ENCODE measurements at regions not wholly inside any gene's neighbourhood (a gene's known extent, or its start where the extent isn't known, plus 50 kb on each side); places are given as distances from the start of the nearest gene placed in this dataset.

DNA sequence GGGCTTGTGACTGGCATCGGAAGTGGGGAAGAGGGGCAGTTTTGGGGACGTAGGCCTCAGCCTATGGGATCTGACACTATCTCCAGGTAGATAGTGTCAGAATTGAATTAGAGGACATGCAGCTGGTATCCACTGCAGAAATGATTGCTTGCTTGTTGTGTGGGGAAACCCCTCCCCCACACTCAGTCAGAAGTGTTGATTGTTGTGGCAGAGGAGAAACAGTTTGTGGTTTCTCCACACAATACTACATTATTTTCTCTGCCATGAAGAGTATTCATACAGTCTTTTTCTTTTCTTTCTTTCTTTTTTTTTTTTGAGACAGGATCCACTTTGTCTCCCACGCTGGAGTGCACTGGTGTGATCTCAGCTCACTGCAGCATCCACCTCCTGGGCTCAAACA, 113.9 kb downstream of the ARRDC3 start:
- H3K4me3 ChIP-seq (ENCODE audit: low read depth, poor library complexity, severe bottlenecking), result no peak overlapping the region
- WGBS, 2 donors, result 77 to 82% methylated on average over 3 of the region's 3 CpGs
- no peak for DNase-seq (ENCODE audit: low spot score in 2 of 2)
- intact Hi-C loops (cut with DNase I; ENCODE audit: low total_unique reads), result no loop called here
- TF ChIP-seq, protein P1, sequence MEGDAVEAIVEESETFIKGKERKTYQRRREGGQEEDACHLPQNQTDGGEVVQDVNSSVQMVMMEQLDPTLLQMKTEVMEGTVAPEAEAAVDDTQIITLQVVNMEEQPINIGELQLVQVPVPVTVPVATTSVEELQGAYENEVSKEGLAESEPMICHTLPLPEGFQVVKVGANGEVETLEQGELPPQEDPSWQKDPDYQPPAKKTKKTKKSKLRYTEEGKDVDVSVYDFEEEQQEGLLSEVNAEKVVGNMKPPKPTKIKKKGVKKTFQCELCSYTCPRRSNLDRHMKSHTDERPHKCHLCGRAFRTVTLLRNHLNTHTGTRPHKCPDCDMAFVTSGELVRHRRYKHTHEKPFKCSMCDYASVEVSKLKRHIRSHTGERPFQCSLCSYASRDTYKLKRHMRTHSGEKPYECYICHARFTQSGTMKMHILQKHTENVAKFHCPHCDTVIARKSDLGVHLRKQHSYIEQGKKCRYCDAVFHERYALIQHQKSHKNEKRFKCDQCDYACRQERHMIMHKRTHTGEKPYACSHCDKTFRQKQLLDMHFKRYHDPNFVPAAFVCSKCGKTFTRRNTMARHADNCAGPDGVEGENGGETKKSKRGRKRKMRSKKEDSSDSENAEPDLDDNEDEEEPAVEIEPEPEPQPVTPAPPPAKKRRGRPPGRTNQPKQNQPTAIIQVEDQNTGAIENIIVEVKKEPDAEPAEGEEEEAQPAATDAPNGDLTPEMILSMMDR (IDR thresholded peaks at IDR 0.05), result no peak
- no peak for TF ChIP-seq POLR2A (IDR thresholded peaks at IDR 0.05)

- no peak overlapping the region for H3K4me3 ChIP-seq (ENCODE audit: low read depth, poor library complexity, severe bottlenecking)
- no peak for TF ChIP-seq POLR2A (IDR thresholded peaks at IDR 0.05)
- TF ChIP-seq, protein P1 (IDR thresholded peaks at IDR 0.05), result no peak
- no peak for DNase-seq (ENCODE audit: low spot score in 2 of 2)
- WGBS, 2 donors, result 39 to 46% methylated on average over 3 of the region's 3 CpGs
- intact Hi-C loops (cut with DNase I; ENCODE audit: low total_unique reads), result no loop called here
Measured at GRCh38 chr5:91266184-91266705, 116.9 kb downstream of the ARRDC3 start.

DNA sequence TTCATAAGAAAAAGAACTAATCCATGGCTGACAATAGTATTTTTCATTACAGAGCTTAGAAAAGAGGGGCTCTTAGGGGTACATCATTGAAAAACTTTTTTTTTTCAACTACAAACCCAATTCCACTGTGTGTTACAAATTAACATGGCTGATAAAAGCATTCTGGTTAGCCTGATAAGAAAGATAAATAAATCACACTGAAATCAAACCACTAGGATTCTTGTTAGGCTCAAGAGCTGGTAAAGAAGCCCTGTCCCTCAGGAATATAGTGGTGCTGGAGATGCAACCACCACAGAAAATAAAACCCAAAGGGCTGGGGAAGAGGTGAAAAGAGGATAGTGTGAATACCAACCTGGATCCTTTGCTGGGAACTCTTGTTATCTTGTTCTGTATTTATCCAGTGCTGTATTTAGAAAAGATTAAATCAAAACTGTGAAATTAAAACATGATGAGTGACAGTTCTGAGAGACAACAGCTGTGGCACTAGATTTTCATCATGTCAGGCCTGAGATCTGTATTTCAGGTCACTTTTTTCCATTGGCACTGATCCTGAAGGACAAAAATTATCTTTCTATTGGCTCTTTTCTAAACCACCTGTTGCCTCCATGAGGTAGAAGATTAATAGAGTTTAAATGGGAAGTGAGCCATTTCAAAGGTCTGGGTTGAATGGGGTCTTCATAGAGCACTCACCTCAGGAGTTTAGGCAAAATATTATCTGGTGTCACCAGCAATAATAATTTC, 118.6 kb downstream of the ARRDC3 start:
- H3K4me3 ChIP-seq (ENCODE audit: low read depth, poor library complexity, severe bottlenecking), result no peak overlapping the region
- intact Hi-C loops (cut with DNase I; ENCODE audit: low total_unique reads), result no loop called here
- no peak for DNase-seq (ENCODE audit: low spot score in 2 of 2)
- no peak for TF ChIP-seq POLR2A (IDR thresholded peaks at IDR 0.05)

GRCh38 chr5:91263898-91264297, 119.2 kb downstream of the ARRDC3 start:
- intact Hi-C loops (cut with DNase I; ENCODE audit: low total_unique reads), result no loop called here
- DNase-seq (ENCODE audit: low spot score in 2 of 2), result no peak
- H3K4me3 ChIP-seq (ENCODE audit: low read depth, poor library complexity, severe bottlenecking), result no peak overlapping the region
- WGBS, 2 donors, result 90% methylated on average over 5 of the region's 5 CpGs
- TF ChIP-seq POLR2A (IDR thresholded peaks at IDR 0.05), result no peak
- TF ChIP-seq, protein P1 (IDR thresholded peaks at IDR 0.05), result no peak

- DNase-seq (ENCODE audit: low spot score in 2 of 2), result no peak
- TF ChIP-seq, protein P1 (IDR thresholded peaks at IDR 0.05), result no peak
- no peak for TF ChIP-seq POLR2A (IDR thresholded peaks at IDR 0.05)
- intact Hi-C loops (cut with DNase I; ENCODE audit: low total_unique reads), result no loop called here
- no peak overlapping the region for H3K4me3 ChIP-seq (ENCODE audit: low read depth, poor library complexity, severe bottlenecking)
Measured at GRCh38 chr5:91257301-91257700, 125.8 kb downstream of the ARRDC3 start.

GRCh38 chr5:91256142-91256524, 127.0 kb downstream of the ARRDC3 start:
- 97 to 98% methylated on average over 7 of the region's 7 CpGs for WGBS, 2 donors
- TF ChIP-seq POLR2A (IDR thresholded peaks at IDR 0.05), result no peak
- TF ChIP-seq, protein P1 (IDR thresholded peaks at IDR 0.05), result no peak
- intact Hi-C loops (cut with DNase I; ENCODE audit: low total_unique reads), result no loop called here
- no peak for DNase-seq (ENCODE audit: low spot score in 2 of 2)
- no peak overlapping the region for H3K4me3 ChIP-seq (ENCODE audit: low read depth, poor library complexity, severe bottlenecking)
